Stomach (tissue), 4 donors: ENCODE measurements at regions not wholly inside any gene's neighbourhood (a gene's known extent, or its start where the extent isn't known, plus 50 kb on each side); places are given as distances from the start of the nearest gene placed in this dataset.

Experiments
- EP300 ChIP-seq: sonication (generic); formaldehyde crosslinking; IDR thresholded peaks from one replicate; pipeline ENCODE4 v1.6.1; 2017; ENCODE audit warnings: antibody characterized with exemption
- POLR2A ChIP-seq, 4 donors: fragments of 450-650 bp; IDR thresholded peaks; one replicate each; pipeline ENCODE4 v1.6.1; 2016; ENCODE audit warnings: antibody characterized with exemption in 4 of 4, control low read depth in 2 of 4, mild to moderate bottlenecking in 1 of 4, moderate library complexity in 1 of 4
- TF ChIP-seq, protein P1 (sequence below), 7 experiments: fragments of 450-650 bp in 4 of 7; fragments of 200-600 bp in 3 of 7; sonication (generic) in 3 of 7; IDR thresholded peaks; one replicate each; pipeline ENCODE4 v1.5.1; 2016 to 2019; ENCODE audit warnings: antibody characterized with exemption in 7 of 7, control low read depth in 2 of 7, mild to moderate bottlenecking in 1 of 7

DNA sequence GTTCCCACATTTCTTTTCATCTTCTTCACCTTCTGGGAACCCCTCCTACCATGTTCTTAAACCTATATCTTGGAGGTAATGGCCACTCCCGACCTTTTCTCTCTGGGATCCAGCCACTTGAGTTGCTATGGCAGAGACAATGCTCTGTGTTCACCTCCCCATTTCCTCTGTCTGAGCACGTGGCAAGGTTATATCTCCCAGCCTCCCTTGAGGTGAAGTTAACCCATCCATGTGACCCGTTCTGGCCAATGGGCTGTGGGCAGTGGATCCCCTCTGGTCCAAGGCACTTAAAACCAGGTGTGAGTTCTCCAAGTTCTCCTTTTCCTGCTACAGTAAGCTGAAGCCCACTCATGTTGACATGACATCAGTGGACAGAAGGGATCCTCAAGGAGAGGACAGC, 261.4 kb downstream of the LRFN2 start:
- TF ChIP-seq, protein P1, sequence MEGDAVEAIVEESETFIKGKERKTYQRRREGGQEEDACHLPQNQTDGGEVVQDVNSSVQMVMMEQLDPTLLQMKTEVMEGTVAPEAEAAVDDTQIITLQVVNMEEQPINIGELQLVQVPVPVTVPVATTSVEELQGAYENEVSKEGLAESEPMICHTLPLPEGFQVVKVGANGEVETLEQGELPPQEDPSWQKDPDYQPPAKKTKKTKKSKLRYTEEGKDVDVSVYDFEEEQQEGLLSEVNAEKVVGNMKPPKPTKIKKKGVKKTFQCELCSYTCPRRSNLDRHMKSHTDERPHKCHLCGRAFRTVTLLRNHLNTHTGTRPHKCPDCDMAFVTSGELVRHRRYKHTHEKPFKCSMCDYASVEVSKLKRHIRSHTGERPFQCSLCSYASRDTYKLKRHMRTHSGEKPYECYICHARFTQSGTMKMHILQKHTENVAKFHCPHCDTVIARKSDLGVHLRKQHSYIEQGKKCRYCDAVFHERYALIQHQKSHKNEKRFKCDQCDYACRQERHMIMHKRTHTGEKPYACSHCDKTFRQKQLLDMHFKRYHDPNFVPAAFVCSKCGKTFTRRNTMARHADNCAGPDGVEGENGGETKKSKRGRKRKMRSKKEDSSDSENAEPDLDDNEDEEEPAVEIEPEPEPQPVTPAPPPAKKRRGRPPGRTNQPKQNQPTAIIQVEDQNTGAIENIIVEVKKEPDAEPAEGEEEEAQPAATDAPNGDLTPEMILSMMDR (IDR thresholded peaks at IDR 0.05), result no peak
- TF ChIP-seq EP300 (no peak), POLR2A (IDR thresholded peaks at IDR 0.05) (no peak)
